NCI-H748 treated with DMSO at 0.1 percent for 48 hours (cell line): ENCODE measurements at regions not wholly inside any gene's neighbourhood (a gene's known extent, or its start where the extent isn't known, plus 50 kb on each side); places are given as distances from the start of the nearest gene placed in this dataset.

Experiments used
- DNase-seq: peaks from one replicate; lab custom pipeline; 2025; lab: John Stamatoyannopoulos, UW

- DNase-seq = no peak
Observed at GRCh38 chr1:175865041-175865766, 121.8 kb upstream of the TNR start.

GRCh38 chr1:175864625-175865024, 121.2 kb upstream of the TNR start:
- no peak for DNase-seq

- DNase-seq = no peak
Observed at GRCh38 chr1:175864183-175864582, 120.8 kb upstream of the TNR start.

GRCh38 chr1:175863299-175864050, 120.1 kb upstream of the TNR start:
- no peak for DNase-seq

- no peak for DNase-seq
Observed at GRCh38 chr1:175862408-175862807, 119.0 kb upstream of the TNR start.

GRCh38 chr1:175861626-175862367, 118.4 kb upstream of the TNR start:
- no peak for DNase-seq

GRCh38 chr1:175857756-175858155, 114.4 kb upstream of the TNR start:
- DNase-seq = no peak

- DNase-seq = no peak
Observed at GRCh38 chr1:175853681-175854080, 110.3 kb upstream of the TNR start.

GRCh38 chr1:175851749-175852148, 108.4 kb upstream of the TNR start:
- no peak for DNase-seq

- no peak for DNase-seq
Observed at GRCh38 chr1:175848329-175848728, 104.9 kb upstream of the TNR start.

- DNase-seq = no peak
Observed at GRCh38 chr1:175845985-175846384, 102.6 kb upstream of the TNR start.

- DNase-seq = no peak
Observed at GRCh38 chr1:175845338-175845737, 101.9 kb upstream of the TNR start.

- no peak for DNase-seq
Observed at GRCh38 chr1:175844877-175845276, 101.5 kb upstream of the TNR start.

- no peak for DNase-seq
Observed at GRCh38 chr1:175842550-175842949, 99.2 kb upstream of the TNR start.

- peak; percentile 13 for DNase-seq
Observed at GRCh38 chr1:175841738-175842187, 98.4 kb upstream of the TNR start.

- no peak for DNase-seq
Observed at GRCh38 chr1:175840787-175841186, 97.4 kb upstream of the TNR start.

- no peak for DNase-seq
Observed at GRCh38 chr1:175839779-175840669, 96.6 kb upstream of the TNR start.

- no peak for DNase-seq
Observed at GRCh38 chr1:175834597-175834996, 91.2 kb upstream of the TNR start.

- no peak for DNase-seq
Observed at GRCh38 chr1:175833951-175834350, 90.6 kb upstream of the TNR start.

GRCh38 chr1:175833502-175833901, 90.1 kb upstream of the TNR start:
- DNase-seq = no peak

GRCh38 chr1:175830500-175830899, 87.1 kb upstream of the TNR start:
- no peak for DNase-seq

- no peak for DNase-seq
Observed at GRCh38 chr1:175829845-175830244, 86.5 kb upstream of the TNR start.
